ENCODE measurements at regions not wholly inside any gene's neighbourhood (a gene's known extent, or its start where the extent isn't known, plus 50 kb on each side); places are given as distances from the start of the nearest gene placed in this dataset.

GRCh38 chr9:38313421-38313820 lies 79.1 kb upstream of the ALDH1B1 start:
- TF ChIP-seq CTCF (conservative IDR thresholded peaks at IDR 0.05), result no peak
- TF ChIP-seq ZFX (IDR thresholded peaks at IDR 0.05), result no peak
